Endodermal cell (in vitro differentiated cells): ENCODE measurements at regions not wholly inside any gene's neighbourhood (a gene's known extent, or its start where the extent isn't known, plus 50 kb on each side); places are given as distances from the start of the nearest gene placed in this dataset.
A peak's percentile ranks its signal among the peaks of the same experiment; 100 is the strongest.

Source experiments
- DNase-seq: peaks from one replicate; pipeline ENCODE4 v3.0.0-alpha.2; 2017
- H3K27ac ChIP-seq: 2 replicates; pipeline ENCODE4 v1.5.1; 2013; ENCODE audit warnings: mild to moderate bottlenecking, low read depth, low read length, moderate library complexity
- H3K27me3 ChIP-seq: 2 replicates; pipeline ENCODE4 v1.6.1; 2013; ENCODE audit warnings: mild to moderate bottlenecking, low read length, moderate library complexity; ENCODE audit not compliant: insufficient read depth, control insufficient read depth, poor library complexity, severe bottlenecking
- H3K36me3 ChIP-seq: 2 replicates; pipeline ENCODE4 v1.7.0; 2013; ENCODE audit warnings: mild to moderate bottlenecking, low read length, moderate library complexity; ENCODE audit not compliant: control insufficient read depth, insufficient read depth
- H3K4me1 ChIP-seq: one replicate; pipeline ENCODE4 v1.7.0; 2013; ENCODE audit warnings: low read length; ENCODE audit not compliant: control insufficient read depth, insufficient read depth
- H3K4me3 ChIP-seq: 2 replicates; pipeline ENCODE4 v1.5.1; 2013; ENCODE audit warnings: mild to moderate bottlenecking, low read length, moderate library complexity
- H3K9ac ChIP-seq: 2 replicates; pipeline ENCODE4 v1.6.1; 2013; ENCODE audit warnings: mild to moderate bottlenecking, low read length, moderate library complexity; ENCODE audit not compliant: poor library complexity, severe bottlenecking; ENCODE audit errors: extremely low read depth
- H3K9me3 ChIP-seq: 2 replicates; pipeline ENCODE4 v1.6.1; 2013; ENCODE audit warnings: mild to moderate bottlenecking, low read length, moderate library complexity; ENCODE audit not compliant: control insufficient read depth
- H3K27ac Mint-ChIP-seq: 2 replicates; pipeline ENCODE4 v1.8.0; 2020; ENCODE audit warnings: mixed read lengths
- H3K27me3 Mint-ChIP-seq: 2 replicates; pipeline ENCODE4 v1.8.0; 2021; ENCODE audit warnings: mild to moderate bottlenecking, mixed read lengths; ENCODE audit not compliant: insufficient read depth
- H3K36me3 Mint-ChIP-seq: 2 replicates; pipeline ENCODE4 v1.8.0; 2020; ENCODE audit warnings: low read depth, mixed read lengths
- H3K4me1 Mint-ChIP-seq: 2 replicates; pipeline ENCODE4 v1.8.0; 2020; ENCODE audit warnings: mixed read lengths
- H3K4me3 Mint-ChIP-seq: 2 replicates; pipeline ENCODE4 v1.8.0; 2020; ENCODE audit warnings: mild to moderate bottlenecking, moderate library complexity, mixed read lengths
- H3K9me3 Mint-ChIP-seq: 2 replicates; pipeline ENCODE4 v1.8.0; 2020; ENCODE audit warnings: mild to moderate bottlenecking, mixed read lengths
- CTCF ChIP-seq: fragments of 200-600 bp; sonication (generic); conservative IDR thresholded peaks from 2 replicates; pipeline ENCODE4 v1.5.0; 2021; ENCODE audit warnings: antibody characterized with exemption, mild to moderate bottlenecking
- WGBS, 2 experiments: methylation state at CpG; one replicate each; pipeline versions ENCODE4 v1.1.5 to v1.1.7; 2013; ENCODE audit warnings: missing lambda C conversion rate in 2 of 2, mixed read lengths in 1 of 2; ENCODE audit not compliant: insufficient coverage in 1 of 2, insufficient read length in 1 of 2; 5-methylcytosine and 5-hydroxymethylcytosine counted together

GRCh38 chr1:14129009-14129408 is 429.0 kb downstream of the PRDM2 start:
- no peak overlapping the region for H3K27ac Mint-ChIP-seq
- WGBS, 2 experiments, result 90 to 100% methylated on average over 1 to 2 of the region's 2 CpGs
- no peaks in the 10 kb centered on the region for H3K36me3 ChIP-seq
- no peaks in the 10 kb centered on the region for H3K9me3 ChIP-seq
- H3K27me3 Mint-ChIP-seq, result peaks cover 13% of the 10 kb centered on the region
- DNase-seq, result no peak
- no peaks in the 10 kb centered on the region for H3K36me3 Mint-ChIP-seq
- no peaks in the 10 kb centered on the region for H3K4me1 ChIP-seq
- H3K4me3 ChIP-seq, result no peak overlapping the region
- no peak overlapping the region for H3K9ac ChIP-seq
- TF ChIP-seq CTCF, result no peak
- H3K4me3 Mint-ChIP-seq, result no peak overlapping the region
- no peak overlapping the region for H3K27ac ChIP-seq
- H3K4me1 Mint-ChIP-seq, result no peaks in the 10 kb centered on the region
- H3K9me3 Mint-ChIP-seq, result no peaks in the 10 kb centered on the region
- H3K27me3 ChIP-seq, result peaks cover 57% of the 10 kb centered on the region

- Histone ChIP-seq H3K36me3 (no peaks in the 10 kb centered on the region), H3K9ac (no peak overlapping the region), H3K9me3 (no peaks in the 10 kb centered on the region), H3K4me1 (no peaks in the 10 kb centered on the region), H3K27ac (no peak overlapping the region), H3K4me3 (no peak overlapping the region), H3K27me3 (peaks cover 83% of the 10 kb centered on the region)
- no peak for DNase-seq
- no peak for TF ChIP-seq CTCF
- H3K27me3 Mint-ChIP-seq, result peaks cover 40% of the 10 kb centered on the region
- no peak overlapping the region for H3K4me3 Mint-ChIP-seq
- WGBS, 2 experiments, result 95% methylated on average over 2 of the region's 2 CpGs
- H3K4me1 Mint-ChIP-seq, result peaks cover 12% of the 10 kb centered on the region
- no peaks in the 10 kb centered on the region for H3K36me3 Mint-ChIP-seq
- no peak overlapping the region for H3K27ac Mint-ChIP-seq
- H3K9me3 Mint-ChIP-seq, result no peaks in the 10 kb centered on the region
These were observed 435.1 kb downstream of the PRDM2 start for GRCh38 chr1:14135070-14135469.

GRCh38 chr1:14136152-14136763 is 436.3 kb downstream of the PRDM2 start:
- Histone ChIP-seq H3K4me3 (no peak overlapping the region), H3K9ac (no peak overlapping the region), H3K9me3 (no peaks in the 10 kb centered on the region), H3K27me3 (peaks cover 93% of the 10 kb centered on the region), H3K36me3 (no peaks in the 10 kb centered on the region), H3K4me1 (no peaks in the 10 kb centered on the region), H3K27ac (no peak overlapping the region)
- Mint-ChIP-seq H3K9me3 (no peaks in the 10 kb centered on the region), H3K27me3 (peaks cover 49% of the 10 kb centered on the region), H3K4me3 (no peak overlapping the region), H3K4me1 (peaks cover 12% of the 10 kb centered on the region), H3K27ac (peak overlapping the region; percentile 82), H3K36me3 (no peaks in the 10 kb centered on the region)
- no peak for TF ChIP-seq CTCF
- peak; percentile 87 for DNase-seq
- 57 to 62% methylated on average over 3 to 6 of the region's 6 CpGs for WGBS, 2 experiments
